PC-9 (cell line): ENCODE measurements at regions not wholly inside any gene's neighbourhood (a gene's known extent, or its start where the extent isn't known, plus 50 kb on each side); places are given as distances from the start of the nearest gene placed in this dataset.

Source experiments
- EZH2 ChIP-seq: fragments of 200-600 bp; sonication (generic); IDR thresholded peaks from 2 replicates; pipeline ENCODE4 v1.8.0; 2017; ENCODE audit warnings: antibody characterized with exemption, low read depth
- TF ChIP-seq, protein P1 (sequence below): fragments of 200-600 bp; sonication (generic); conservative IDR thresholded peaks from 2 replicates; pipeline ENCODE4 v1.6.1; 2017; ENCODE audit warnings: mixed run types, antibody characterized with exemption, mild to moderate bottlenecking, moderate library complexity

DNA sequence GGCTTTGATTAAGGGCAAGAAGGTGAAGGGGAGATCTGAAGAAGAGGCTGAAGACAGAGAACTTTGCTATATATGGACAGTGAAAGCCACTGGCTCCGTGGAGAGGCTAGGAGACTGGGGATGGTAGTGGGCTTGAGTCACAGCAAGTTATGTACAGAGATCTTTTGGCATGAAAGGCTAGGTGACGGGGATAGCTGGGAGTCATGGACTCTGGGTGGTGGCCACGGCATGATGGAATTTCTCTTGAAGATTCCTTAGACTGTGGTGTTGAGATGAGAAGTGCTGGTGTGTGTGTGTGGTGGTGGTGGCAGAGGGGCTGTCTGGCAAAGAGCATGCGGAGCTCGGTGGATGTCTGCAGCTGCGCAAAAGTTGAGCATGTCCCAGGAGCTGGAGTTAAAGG is 120.6 kb upstream of the STC2 start:
- TF ChIP-seq, protein P1, sequence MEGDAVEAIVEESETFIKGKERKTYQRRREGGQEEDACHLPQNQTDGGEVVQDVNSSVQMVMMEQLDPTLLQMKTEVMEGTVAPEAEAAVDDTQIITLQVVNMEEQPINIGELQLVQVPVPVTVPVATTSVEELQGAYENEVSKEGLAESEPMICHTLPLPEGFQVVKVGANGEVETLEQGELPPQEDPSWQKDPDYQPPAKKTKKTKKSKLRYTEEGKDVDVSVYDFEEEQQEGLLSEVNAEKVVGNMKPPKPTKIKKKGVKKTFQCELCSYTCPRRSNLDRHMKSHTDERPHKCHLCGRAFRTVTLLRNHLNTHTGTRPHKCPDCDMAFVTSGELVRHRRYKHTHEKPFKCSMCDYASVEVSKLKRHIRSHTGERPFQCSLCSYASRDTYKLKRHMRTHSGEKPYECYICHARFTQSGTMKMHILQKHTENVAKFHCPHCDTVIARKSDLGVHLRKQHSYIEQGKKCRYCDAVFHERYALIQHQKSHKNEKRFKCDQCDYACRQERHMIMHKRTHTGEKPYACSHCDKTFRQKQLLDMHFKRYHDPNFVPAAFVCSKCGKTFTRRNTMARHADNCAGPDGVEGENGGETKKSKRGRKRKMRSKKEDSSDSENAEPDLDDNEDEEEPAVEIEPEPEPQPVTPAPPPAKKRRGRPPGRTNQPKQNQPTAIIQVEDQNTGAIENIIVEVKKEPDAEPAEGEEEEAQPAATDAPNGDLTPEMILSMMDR: no peak
- no peak for TF ChIP-seq EZH2
